Ovary (tissue), 7 donors: ENCODE measurements at regions not wholly inside any gene's neighbourhood (a gene's known extent, or its start where the extent isn't known, plus 50 kb on each side); places are given as distances from the start of the nearest gene placed in this dataset.
"Not testable (repeated sequence)": the region's sequence is repeated elsewhere in the genome, so short reads cannot be mapped to it uniquely, and the experiment has no call there.

Experiments used
- DNase-seq, 5 donors: peaks; one replicate each; pipeline ENCODE4 v3.0.0-alpha.2; 2019 to 2020
- H3K27ac ChIP-seq, 2 donors: fragments of 200-600 bp; one replicate each; pipeline versions ENCODE4 v1.5.1 to v1.8.0; 2019 to 2022
- H3K27me3 ChIP-seq: fragments of 200-600 bp; one replicate; pipeline ENCODE4 v1.8.0; 2022
- H3K36me3 ChIP-seq: fragments of 200-600 bp; sonication (generic); one replicate; pipeline ENCODE4 v1.5.1; 2019
- H3K4me1 ChIP-seq: one replicate; pipeline ENCODE4 v1.8.1; 2013; ENCODE audit warnings: mild to moderate bottlenecking, moderate library complexity; ENCODE audit not compliant: insufficient read depth
- H3K4me3 ChIP-seq: fragments of 200-600 bp; sonication (generic); one replicate; pipeline ENCODE4 v1.5.1; 2017
- H3K9me3 ChIP-seq, 2 donors: fragments of 200-600 bp in 1 of 2; sonication (generic) in 1 of 2; one replicate each; pipeline versions ENCODE4 v1.5.1 to v1.8.1; 2013 to 2019; ENCODE audit warnings: mild to moderate bottlenecking in 1 of 2, moderate library complexity in 1 of 2
- EP300 ChIP-seq: sonication (generic); formaldehyde crosslinking; IDR thresholded peaks from one replicate; pipeline ENCODE4 v1.6.1; 2017; ENCODE audit warnings: antibody characterized with exemption
- POLR2A ChIP-seq: fragments of 450-650 bp; IDR thresholded peaks from one replicate; pipeline ENCODE4 v1.6.1; 2017; ENCODE audit warnings: antibody characterized with exemption, mild to moderate bottlenecking, moderate library complexity
- WGBS, 3 donors: extraction: QIAGEN DNeasy Blood & Tissue Kit in 1 of 3; methylation state at CpG; one replicate each; pipeline versions ENCODE4 v1.1.5 to v1.1.7; 2013 to 2017; 5-methylcytosine and 5-hydroxymethylcytosine counted together
- intact Hi-C, 4 donors: fragments of 100-400 bp; cut with DNase I; formaldehyde crosslinking; loops; one replicate each; pipeline versions ENCODE4 v1.11.0 to v1.15.1; 2022 to 2023
- TF ChIP-seq, protein P1 (sequence below), 3 donors: fragments of 450-650 bp in 2 of 3; fragments of 200-600 bp in 1 of 3; IDR thresholded peaks; one replicate each; pipeline versions ENCODE4 v1.5.1 to v1.8.0; 2016 to 2022; ENCODE audit warnings: antibody characterized with exemption in 3 of 3, mild to moderate bottlenecking in 1 of 3
- donor health status: DM: no; HTN: no; CAD: no; lungs with moderate emphysema.
- donor health status: DM: no; HTN: no; CAD: no.
- donor health status: Bipolar disorder and iron deficiency.
- donor health status: DM: no; HTN: no; CAD: no.
- donor health status: DM: yes; HTN: yes; CAD: no.

- DNase-seq, result no peak
- TF ChIP-seq, protein P1, sequence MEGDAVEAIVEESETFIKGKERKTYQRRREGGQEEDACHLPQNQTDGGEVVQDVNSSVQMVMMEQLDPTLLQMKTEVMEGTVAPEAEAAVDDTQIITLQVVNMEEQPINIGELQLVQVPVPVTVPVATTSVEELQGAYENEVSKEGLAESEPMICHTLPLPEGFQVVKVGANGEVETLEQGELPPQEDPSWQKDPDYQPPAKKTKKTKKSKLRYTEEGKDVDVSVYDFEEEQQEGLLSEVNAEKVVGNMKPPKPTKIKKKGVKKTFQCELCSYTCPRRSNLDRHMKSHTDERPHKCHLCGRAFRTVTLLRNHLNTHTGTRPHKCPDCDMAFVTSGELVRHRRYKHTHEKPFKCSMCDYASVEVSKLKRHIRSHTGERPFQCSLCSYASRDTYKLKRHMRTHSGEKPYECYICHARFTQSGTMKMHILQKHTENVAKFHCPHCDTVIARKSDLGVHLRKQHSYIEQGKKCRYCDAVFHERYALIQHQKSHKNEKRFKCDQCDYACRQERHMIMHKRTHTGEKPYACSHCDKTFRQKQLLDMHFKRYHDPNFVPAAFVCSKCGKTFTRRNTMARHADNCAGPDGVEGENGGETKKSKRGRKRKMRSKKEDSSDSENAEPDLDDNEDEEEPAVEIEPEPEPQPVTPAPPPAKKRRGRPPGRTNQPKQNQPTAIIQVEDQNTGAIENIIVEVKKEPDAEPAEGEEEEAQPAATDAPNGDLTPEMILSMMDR (IDR thresholded peaks at IDR 0.05), result no peak
- TF ChIP-seq POLR2A, result no peak
- TF ChIP-seq EP300, result no peak
- intact Hi-C loops, result no loop called here
- Histone ChIP-seq H3K27me3 (no peaks in the 10 kb centered on the region), H3K4me1 (no peaks in the 10 kb centered on the region), H3K9me3 (no peaks in the 10 kb centered on the region), H3K4me3 (no peak overlapping the region), H3K27ac (no peak overlapping the region), H3K36me3 (no peaks in the 10 kb centered on the region)
- WGBS, 3 donors, result 87 to 94% (median 92%) methylated on average over 3 of the region's 3 CpGs
Measured at GRCh38 chr2:138094031-138094430, 129.8 kb downstream of the HNMT start.

- H3K27me3 ChIP-seq, result no peaks in the 10 kb centered on the region
- no peak overlapping the region for H3K27ac ChIP-seq
- TF ChIP-seq, protein P1 (IDR thresholded peaks at IDR 0.05), result no peak
- TF ChIP-seq EP300 (no peak), POLR2A (no peak)
- DNase-seq, result no peak
- H3K4me1 ChIP-seq, result no peaks in the 10 kb centered on the region
- H3K4me3 ChIP-seq, result no peak overlapping the region
- no peaks in the 10 kb centered on the region for H3K36me3 ChIP-seq
- no peaks in the 10 kb centered on the region for H3K9me3 ChIP-seq
- intact Hi-C loops, result no loop called here
Measured at GRCh38 chr2:138095336-138095735, 131.1 kb downstream of the HNMT start.

DNA sequence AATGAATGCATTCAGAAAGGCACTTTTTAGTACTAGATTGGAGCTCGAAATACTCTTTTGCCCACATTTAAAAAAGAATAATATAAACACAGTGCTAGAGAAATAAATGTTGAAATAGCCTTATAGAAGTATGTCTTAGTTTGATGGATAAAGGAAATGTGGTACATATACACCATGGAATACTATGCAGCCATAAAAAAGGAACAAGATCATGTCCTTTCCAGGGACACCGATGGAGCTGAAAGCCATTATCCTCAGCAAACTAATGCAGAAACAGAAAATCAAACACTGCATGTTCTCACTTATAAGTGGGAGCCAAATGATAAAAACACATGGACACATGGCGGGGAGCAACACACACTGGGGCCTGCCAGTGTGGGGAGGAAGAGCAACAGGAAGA lies 135.0 kb downstream of the HNMT start:
- H3K4me1 ChIP-seq, H3K9me3 ChIP-seq, H3K36me3 ChIP-seq, H3K4me3 ChIP-seq, H3K27me3 ChIP-seq, DNase-seq, H3K27ac ChIP-seq, intact Hi-C loops: not testable (repeated sequence)
- WGBS, 3 donors, result 97 to 99% (median 99%) methylated on average over 3 of the region's 3 CpGs

GRCh38 chr2:138101718-138102117 lies 137.4 kb downstream of the HNMT start:
- WGBS, 3 donors, result 87 to 94% (median 92%) methylated on average over 2 of the region's 2 CpGs
- Histone ChIP-seq H3K4me1 (no peaks in the 10 kb centered on the region), H3K27ac (no peak overlapping the region), H3K4me3 (no peak overlapping the region), H3K36me3 (no peaks in the 10 kb centered on the region), H3K9me3 (no peaks in the 10 kb centered on the region), H3K27me3 (no peaks in the 10 kb centered on the region)
- intact Hi-C loops, result no loop called here
- DNase-seq, result no peak
- TF ChIP-seq POLR2A, result no peak
- TF ChIP-seq EP300, result no peak
- TF ChIP-seq, protein P1 (IDR thresholded peaks at IDR 0.05), result no peak

- Histone ChIP-seq H3K4me3 (no peak overlapping the region), H3K4me1 (no peaks in the 10 kb centered on the region), H3K9me3 (no peaks in the 10 kb centered on the region), H3K36me3 (no peaks in the 10 kb centered on the region), H3K27me3 (no peaks in the 10 kb centered on the region), H3K27ac (no peak overlapping the region)
- TF ChIP-seq POLR2A (no peak), EP300 (no peak)
- TF ChIP-seq, protein P1 (IDR thresholded peaks at IDR 0.05), result no peak
- no peak for DNase-seq
- intact Hi-C loops, result no loop called here
Measured at GRCh38 chr2:138102664-138103063, 138.4 kb downstream of the HNMT start.
